ENCODE measurements at regions not wholly inside any gene's neighbourhood (a gene's known extent, or its start where the extent isn't known, plus 50 kb on each side); places are given as distances from the start of the nearest gene placed in this dataset.

- ATAC-seq (ENCODE audit: insufficient read depth, low read depth) = no peak
- no peak overlapping the region for H2AFZ ChIP-seq (ENCODE audit: low read depth, low read length)
Measured at GRCh38 chr13:105796081-105796480, 739.4 kb downstream of the EFNB2 start.

GRCh38 chr13:105790923-105791322, 744.5 kb downstream of the EFNB2 start:
- no peak for DNase-seq
- no peak overlapping the region for H3K9ac ChIP-seq (ENCODE audit: low read depth, low read length)
- no peak for ATAC-seq (ENCODE audit: insufficient read depth, low read depth)
- H3K36me3 ChIP-seq (ENCODE audit: insufficient read depth, low read length) = no peaks in the 10 kb centered on the region
- H3K79me2 ChIP-seq (ENCODE audit: insufficient read depth, low read length) = no peaks in the 10 kb centered on the region
- H3K4me2 ChIP-seq (ENCODE audit: insufficient read depth, low read length) = no peak overlapping the region
- H3K4me3 ChIP-seq (ENCODE audit: low read depth in 1 of 2, low read length in 2 of 2) = no peak overlapping the region
- no peak overlapping the region for H2AFZ ChIP-seq (ENCODE audit: low read depth, low read length)
- H4K20me1 ChIP-seq (ENCODE audit: insufficient read depth, low read length) = no peaks in the 10 kb centered on the region
- no peaks in the 10 kb centered on the region for H3K4me1 ChIP-seq (ENCODE audit: insufficient read depth, low read length)
- H3K9me3 ChIP-seq (ENCODE audit: insufficient read depth, low read length, severe bottlenecking) = no peaks in the 10 kb centered on the region
- H3K27ac ChIP-seq (ENCODE audit: low read length) = no peak overlapping the region
- H3K27me3 ChIP-seq (ENCODE audit: insufficient read depth, low read length, poor library complexity) = no peaks in the 10 kb centered on the region
- TF ChIP-seq EZH2 (IDR thresholded peaks at IDR 0.05; ENCODE audit: borderline replicate concordance, low read depth, low read length, severe bottlenecking) (no peak), CTCF (IDR thresholded peaks at IDR 0.05; ENCODE audit: borderline replicate concordance, extremely low read depth, low read length, poor library complexity, severe bottlenecking) (no peak)

More at GRCh38 chr13:105796081-105796480, 739.4 kb downstream of the EFNB2 start:
- Histone ChIP-seq H4K20me1 (ENCODE audit: insufficient read depth, low read length) (no peaks in the 10 kb centered on the region), H3K4me1 (ENCODE audit: insufficient read depth, low read length) (no peaks in the 10 kb centered on the region), H3K4me3 (ENCODE audit: low read depth in 1 of 2, low read length in 2 of 2) (no peak overlapping the region), H3K4me2 (ENCODE audit: insufficient read depth, low read length) (no peak overlapping the region), H3K36me3 (ENCODE audit: insufficient read depth, low read length) (no peaks in the 10 kb centered on the region), H3K9ac (ENCODE audit: low read depth, low read length) (no peak overlapping the region), H3K27me3 (ENCODE audit: insufficient read depth, low read length, poor library complexity) (no peaks in the 10 kb centered on the region), H3K27ac (ENCODE audit: low read length) (no peak overlapping the region), H3K79me2 (ENCODE audit: insufficient read depth, low read length) (no peaks in the 10 kb centered on the region), H3K9me3 (ENCODE audit: insufficient read depth, low read length, severe bottlenecking) (no peaks in the 10 kb centered on the region)
- TF ChIP-seq CTCF (IDR thresholded peaks at IDR 0.05; ENCODE audit: borderline replicate concordance, extremely low read depth, low read length, poor library complexity, severe bottlenecking) (no peak), EZH2 (IDR thresholded peaks at IDR 0.05; ENCODE audit: borderline replicate concordance, low read depth, low read length, severe bottlenecking) (no peak)
- no peak for DNase-seq

GRCh38 chr13:105788530-105788929, 746.9 kb downstream of the EFNB2 start:
- no peak for DNase-seq
- Histone ChIP-seq H3K4me1 (ENCODE audit: insufficient read depth, low read length) (no peaks in the 10 kb centered on the region), H3K27me3 (ENCODE audit: insufficient read depth, low read length, poor library complexity) (no peaks in the 10 kb centered on the region), H4K20me1 (ENCODE audit: insufficient read depth, low read length) (no peaks in the 10 kb centered on the region), H3K27ac (ENCODE audit: low read length) (no peak overlapping the region), H3K4me2 (ENCODE audit: insufficient read depth, low read length) (no peak overlapping the region), H3K36me3 (ENCODE audit: insufficient read depth, low read length) (no peaks in the 10 kb centered on the region), H3K4me3 (ENCODE audit: low read depth in 1 of 2, low read length in 2 of 2) (no peak overlapping the region), H3K79me2 (ENCODE audit: insufficient read depth, low read length) (no peaks in the 10 kb centered on the region), H2AFZ (ENCODE audit: low read depth, low read length) (no peak overlapping the region), H3K9ac (ENCODE audit: low read depth, low read length) (no peak overlapping the region), H3K9me3 (ENCODE audit: insufficient read depth, low read length, severe bottlenecking) (no peaks in the 10 kb centered on the region)
- ATAC-seq (ENCODE audit: insufficient read depth, low read depth) = no peak
- TF ChIP-seq CTCF (IDR thresholded peaks at IDR 0.05; ENCODE audit: borderline replicate concordance, extremely low read depth, low read length, poor library complexity, severe bottlenecking) = no peak

- Histone ChIP-seq H3K9me3 (ENCODE audit: insufficient read depth, low read length, severe bottlenecking) (no peaks in the 10 kb centered on the region), H3K36me3 (ENCODE audit: insufficient read depth, low read length) (no peaks in the 10 kb centered on the region), H3K27me3 (ENCODE audit: insufficient read depth, low read length, poor library complexity) (no peaks in the 10 kb centered on the region), H3K79me2 (ENCODE audit: insufficient read depth, low read length) (no peaks in the 10 kb centered on the region), H3K4me3 (ENCODE audit: low read depth in 1 of 2, low read length in 2 of 2) (no peak overlapping the region), H3K27ac (ENCODE audit: low read length) (no peak overlapping the region), H3K9ac (ENCODE audit: low read depth, low read length) (no peak overlapping the region), H4K20me1 (ENCODE audit: insufficient read depth, low read length) (no peaks in the 10 kb centered on the region), H3K4me2 (ENCODE audit: insufficient read depth, low read length) (no peak overlapping the region), H3K4me1 (ENCODE audit: insufficient read depth, low read length) (no peaks in the 10 kb centered on the region), H2AFZ (ENCODE audit: low read depth, low read length) (no peak overlapping the region)
- DNase-seq (no peak), ATAC-seq (ENCODE audit: insufficient read depth, low read depth) (no peak)
- TF ChIP-seq CTCF (IDR thresholded peaks at IDR 0.05; ENCODE audit: borderline replicate concordance, extremely low read depth, low read length, poor library complexity, severe bottlenecking) (no peak), EZH2 (IDR thresholded peaks at IDR 0.05; ENCODE audit: borderline replicate concordance, low read depth, low read length, severe bottlenecking) (no peak)
Measured at GRCh38 chr13:105787632-105788031, 747.8 kb downstream of the EFNB2 start.
